Dermis blood vessel endothelial cell (primary cell): ENCODE measurements at regions not wholly inside any gene's neighbourhood (a gene's known extent, or its start where the extent isn't known, plus 50 kb on each side); places are given as distances from the start of the nearest gene placed in this dataset.
"Not testable (repeated sequence)": the region's sequence is repeated elsewhere in the genome, so short reads cannot be mapped to it uniquely, and the experiment has no call there.

Experiments used
- DNase-seq: peaks from one replicate; pipeline ENCODE4 v3.0.0; 2010

DNA sequence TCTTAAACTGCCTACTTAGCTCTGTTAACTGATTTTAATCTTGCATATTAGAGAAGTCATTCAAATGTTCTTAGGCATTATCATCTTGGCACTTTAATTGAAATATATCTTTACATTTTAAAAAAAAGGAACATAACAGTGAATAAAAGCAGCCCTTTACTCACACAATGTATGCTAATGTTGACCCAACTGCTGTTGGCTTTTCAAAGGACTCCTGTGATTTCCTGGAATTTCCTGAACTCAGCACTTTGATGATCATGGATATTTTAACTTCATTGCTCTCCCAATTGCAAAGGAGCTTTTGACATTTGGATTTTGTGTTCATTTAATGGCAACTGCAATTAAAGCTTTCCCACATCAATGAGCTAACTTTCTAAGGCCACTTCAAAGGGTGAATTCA, 1230.3 kb downstream of the DIAPH3 start:
- DNase-seq: no peak

- no peak for DNase-seq
Observed at GRCh38 chr13:58935689-58936088, 1228.0 kb downstream of the DIAPH3 start.

DNA sequence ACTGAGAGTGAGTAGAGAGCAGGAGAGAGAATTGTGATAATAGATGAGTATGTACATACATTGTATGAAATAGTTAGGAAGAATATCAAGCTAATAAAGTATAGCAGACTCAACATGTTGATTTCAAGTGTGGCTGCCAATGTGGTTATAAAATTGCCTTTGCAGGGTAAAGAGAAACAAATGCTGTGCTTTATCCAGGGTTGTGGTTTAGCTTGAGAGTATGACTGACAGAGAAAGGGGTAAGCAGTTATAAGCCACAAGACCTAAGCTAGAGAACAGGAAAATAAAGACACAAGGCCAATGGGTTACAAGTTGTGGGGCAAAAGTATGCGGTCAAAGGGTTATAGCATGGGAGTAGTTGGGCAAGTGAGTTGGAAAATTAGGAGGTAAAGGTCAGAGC, 1217.5 kb downstream of the DIAPH3 start:
- no peak for DNase-seq

- DNase-seq: no peak
Observed at GRCh38 chr13:58949646-58950045, 1214.1 kb downstream of the DIAPH3 start.

GRCh38 chr13:58950911-58951310, 1212.8 kb downstream of the DIAPH3 start:
- no peak for DNase-seq

DNA sequence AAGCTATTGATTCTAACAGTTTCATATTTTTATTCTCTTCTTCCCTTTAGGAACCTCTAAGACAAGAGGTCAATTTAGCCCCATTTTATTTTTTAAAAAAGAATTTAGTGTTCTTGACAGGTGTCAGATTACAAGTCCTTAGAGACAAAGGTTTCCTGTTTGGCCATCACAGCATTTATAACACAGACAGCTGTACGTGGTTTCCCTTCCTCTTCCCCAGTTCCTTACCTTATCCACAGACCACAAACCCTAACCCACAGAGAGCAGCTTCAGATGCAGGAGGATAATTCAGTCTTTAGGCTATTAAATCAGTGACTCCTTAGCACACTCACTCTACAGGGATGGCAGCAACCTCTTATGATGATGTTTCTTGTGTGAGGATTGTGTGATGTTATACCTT, 1210.1 kb downstream of the DIAPH3 start:
- no peak for DNase-seq

DNA sequence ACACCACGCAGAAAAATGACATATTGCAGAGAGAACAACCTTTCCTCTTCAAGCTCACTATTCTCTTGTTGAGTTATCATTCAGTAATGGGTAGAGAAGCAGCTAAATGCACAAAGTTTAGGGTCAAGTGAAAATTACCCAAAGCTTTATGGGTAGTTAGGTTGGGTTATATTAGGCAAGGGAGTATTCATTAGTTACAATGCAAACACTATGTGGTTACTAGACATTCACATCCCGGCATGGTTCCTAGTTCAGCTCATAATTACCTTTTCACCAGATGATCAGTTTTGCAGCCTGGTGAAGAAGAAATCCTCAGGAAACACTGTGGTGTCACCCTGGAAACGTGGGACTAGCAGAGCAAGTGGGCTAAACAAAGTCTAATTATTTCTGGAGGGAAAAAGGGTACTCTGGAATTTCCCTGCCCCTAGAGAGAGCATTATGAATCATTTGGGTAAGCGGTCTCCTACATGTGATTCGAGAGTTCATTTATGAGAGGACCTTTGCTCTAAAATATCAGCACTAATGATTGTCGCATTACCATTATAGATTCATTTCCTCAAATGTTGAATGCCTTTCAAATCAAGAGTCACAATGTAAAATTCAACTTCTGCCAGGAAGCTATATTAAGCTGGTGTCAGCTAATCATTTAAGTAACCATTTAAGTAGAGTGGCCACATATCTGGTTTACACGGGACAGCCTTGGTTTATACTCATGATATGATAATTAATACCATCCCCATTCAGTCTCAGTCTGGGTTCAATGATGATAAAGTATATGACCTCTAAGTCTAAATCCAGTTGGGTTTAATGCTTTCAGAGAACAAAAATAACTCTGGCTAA, 1208.0 kb downstream of the DIAPH3 start:
- no peak for DNase-seq

- not testable (repeated sequence) for DNase-seq
Observed at GRCh38 chr13:58958097-58958496, 1205.6 kb downstream of the DIAPH3 start.

GRCh38 chr13:58960888-58961287, 1202.8 kb downstream of the DIAPH3 start:
- DNase-seq: no peak

DNA sequence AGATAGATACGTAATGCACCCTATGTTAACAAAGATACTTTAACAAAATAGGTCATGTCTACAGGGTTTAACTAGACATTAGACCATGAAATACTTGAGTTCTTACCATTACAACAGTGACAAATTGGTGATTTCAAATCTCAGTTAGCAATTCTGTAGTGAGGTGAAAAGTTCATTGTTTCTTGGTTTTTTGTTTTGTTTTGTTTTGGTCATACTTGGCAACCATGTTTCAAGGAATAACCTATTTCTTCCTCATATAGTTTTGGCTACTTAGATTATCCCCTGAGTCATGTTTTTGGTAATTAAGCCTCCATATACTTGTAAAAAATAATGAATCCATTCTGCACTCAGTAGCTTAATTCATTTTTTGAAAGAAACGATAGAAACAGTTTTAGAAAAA, 1200.4 kb downstream of the DIAPH3 start:
- no peak for DNase-seq

- DNase-seq: no peak
Observed at GRCh38 chr13:58964048-58964447, 1199.7 kb downstream of the DIAPH3 start.

DNA sequence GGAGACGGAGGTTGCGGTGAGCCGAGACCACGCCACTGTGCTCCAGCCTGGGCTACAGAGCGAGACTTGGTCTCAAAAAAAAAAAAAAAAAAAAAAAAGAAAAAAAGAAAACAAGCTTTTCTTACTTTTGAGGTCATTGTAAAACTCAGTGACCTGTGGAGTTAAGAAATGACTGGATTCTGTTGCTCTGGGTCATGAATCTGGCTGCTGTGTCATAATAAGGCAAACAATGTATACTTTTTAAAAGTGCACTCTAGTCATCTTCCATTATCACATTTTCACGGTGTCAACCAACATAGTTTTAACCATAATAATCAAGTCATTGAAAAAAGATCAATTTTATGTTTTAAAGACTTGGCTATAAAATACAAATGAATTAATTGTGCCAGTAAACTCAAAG, 1186.6 kb downstream of the DIAPH3 start:
- no peak for DNase-seq

GRCh38 chr13:58978331-58978730, 1185.4 kb downstream of the DIAPH3 start:
- no peak for DNase-seq

DNA sequence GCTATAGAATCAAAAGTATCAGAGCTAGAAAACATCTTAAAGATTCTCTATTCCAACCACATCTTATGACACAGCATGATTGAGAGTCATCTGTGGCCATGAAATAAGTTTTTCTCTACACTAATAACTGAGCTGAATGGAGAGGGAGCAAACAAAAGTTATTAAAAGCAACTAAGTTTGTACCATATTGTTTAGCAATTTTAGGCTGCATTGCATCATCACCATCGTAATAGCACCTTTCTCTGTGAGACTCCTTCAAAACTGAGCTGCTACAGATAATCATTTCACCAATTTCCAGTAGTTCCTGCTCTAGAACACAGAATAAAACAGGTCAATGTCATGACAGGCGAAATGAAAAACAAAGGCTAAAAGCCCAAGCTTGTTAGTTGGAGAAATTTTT, 1183.9 kb downstream of the DIAPH3 start:
- no peak for DNase-seq

GRCh38 chr13:58985845-58986244, 1177.9 kb downstream of the DIAPH3 start:
- DNase-seq: no peak

GRCh38 chr13:58989556-58989955, 1174.2 kb downstream of the DIAPH3 start:
- no peak for DNase-seq

GRCh38 chr13:58991826-58992477, 1171.8 kb downstream of the DIAPH3 start:
- no peak for DNase-seq

GRCh38 chr13:58992478-58993042, 1171.2 kb downstream of the DIAPH3 start:
- no peak for DNase-seq

DNA sequence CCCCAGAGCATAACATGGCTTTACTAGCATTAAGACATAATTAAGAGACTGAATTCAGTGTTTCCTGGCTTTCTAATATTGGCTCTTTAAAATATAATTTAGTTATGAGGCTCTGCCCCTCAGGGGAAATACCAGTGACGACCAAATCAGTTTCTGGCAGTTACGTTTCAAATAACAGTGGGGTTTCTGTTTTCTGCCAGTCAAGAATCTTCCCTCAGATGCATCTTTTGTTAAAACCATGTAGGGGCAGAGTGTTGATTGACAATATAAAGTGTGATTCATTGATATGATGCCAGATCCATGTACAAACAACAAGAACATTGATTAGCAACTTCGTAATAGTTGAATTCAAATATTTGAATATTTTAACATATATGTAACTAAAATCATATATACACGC, 1169.7 kb downstream of the DIAPH3 start:
- no peak for DNase-seq

DNA sequence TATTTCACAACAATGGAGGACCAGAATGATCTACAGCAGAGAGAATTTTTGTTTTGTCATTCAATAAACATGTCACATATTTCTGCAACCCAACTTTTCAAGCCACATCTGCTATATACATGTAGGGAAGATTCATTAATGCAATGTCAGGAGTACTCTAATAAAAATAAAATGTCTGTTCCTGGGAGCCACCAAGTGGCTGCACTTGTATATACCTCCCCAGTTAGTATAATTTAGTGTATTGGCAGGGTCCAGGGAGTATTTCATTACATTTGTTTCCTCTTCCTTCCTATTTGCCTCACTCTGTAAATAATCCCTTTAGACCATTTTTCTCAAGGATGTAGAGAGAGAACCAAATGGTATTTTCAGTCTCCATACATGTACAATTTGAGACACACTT, 1169.0 kb downstream of the DIAPH3 start:
- no peak for DNase-seq

DNA sequence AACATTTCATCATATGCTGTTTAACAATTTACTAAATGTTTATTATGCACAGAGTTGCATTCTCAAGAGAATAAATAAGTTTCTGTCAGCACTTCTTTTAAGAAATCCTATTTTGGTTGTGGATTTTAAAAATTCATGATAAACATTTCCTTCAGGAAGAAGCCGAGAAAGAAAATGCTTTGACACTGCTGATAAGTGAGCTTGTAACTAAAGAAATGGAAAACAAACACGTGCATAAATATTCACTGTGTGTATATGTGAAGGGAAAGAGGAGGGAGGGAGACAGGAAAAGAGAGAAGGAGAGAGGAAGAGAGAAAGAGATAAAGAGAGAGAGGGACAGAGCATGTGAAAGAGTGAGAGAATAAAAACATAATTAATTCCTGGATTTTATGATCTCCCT, 1165.0 kb downstream of the DIAPH3 start:
- DNase-seq: no peak

DNA sequence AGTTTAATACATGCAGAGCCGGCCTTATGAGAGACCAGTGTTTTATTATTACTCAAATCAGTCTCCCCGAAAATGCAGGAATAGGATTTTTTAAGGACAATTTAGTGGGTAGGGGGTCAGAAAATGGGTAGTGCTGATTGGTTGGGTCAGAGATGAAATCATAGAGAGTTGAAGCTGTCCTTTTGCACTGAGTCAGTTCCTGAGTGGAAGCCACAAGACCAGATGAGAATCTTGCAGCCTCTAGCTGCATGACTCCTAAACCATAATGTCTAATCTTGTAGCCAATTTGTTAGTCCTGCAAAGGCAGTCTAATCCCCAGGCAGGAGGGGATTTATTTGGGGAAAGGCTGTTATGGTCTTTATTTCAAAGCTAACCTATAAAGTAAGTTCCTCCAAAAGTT, 1163.9 kb downstream of the DIAPH3 start:
- no peak for DNase-seq

GRCh38 chr13:59000770-59001169, 1163.0 kb downstream of the DIAPH3 start:
- no peak for DNase-seq

DNA sequence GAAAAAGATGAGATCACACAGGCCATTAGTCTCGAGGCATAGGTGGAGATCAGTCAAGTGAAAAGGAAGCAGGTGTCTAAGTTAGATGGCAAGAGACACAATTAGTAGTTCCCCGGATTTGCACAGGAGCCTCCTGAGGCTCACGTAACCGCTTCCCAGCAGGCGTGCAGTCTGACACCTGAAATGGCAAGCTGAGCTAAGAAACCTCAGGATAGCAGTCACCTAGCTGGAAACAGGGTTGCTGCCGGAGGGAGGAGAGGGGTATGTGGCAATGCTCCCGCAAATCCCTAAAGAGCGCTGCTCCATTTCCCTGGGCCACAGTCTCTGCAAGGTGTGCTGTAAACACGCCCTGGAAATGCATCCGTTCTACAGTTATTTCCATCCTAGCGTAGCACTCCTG, 1151.0 kb downstream of the DIAPH3 start:
- no peak for DNase-seq
